Stimulated activated naive CD8-positive, alpha-beta T cell treated with anti-CD3 and anti-CD28 coated beads, Interleukin-15, Interleukin-2, amounts not matched to agents 100 ng/mL and 50 ng/mL, for 24 hours (primary cell): ENCODE measurements at regions not wholly inside any gene's neighbourhood (a gene's known extent, or its start where the extent isn't known, plus 50 kb on each side); places are given as distances from the start of the nearest gene placed in this dataset.

Source experiments
- H3K27ac Mint-ChIP-seq: one replicate; pipeline ENCODE4 v1.8.0; 2021; ENCODE audit warnings: mild to moderate bottlenecking, mixed read lengths
- H3K27me3 Mint-ChIP-seq: one replicate; pipeline ENCODE4 v1.8.0; 2021; ENCODE audit warnings: mixed read lengths
- H3K36me3 Mint-ChIP-seq: one replicate; pipeline ENCODE4 v1.8.0; 2021; ENCODE audit warnings: low read depth, mixed read lengths
- H3K4me1 Mint-ChIP-seq: one replicate; pipeline ENCODE4 v1.8.0; 2021; ENCODE audit warnings: low read depth, mixed read lengths
- H3K4me3 Mint-ChIP-seq: one replicate; pipeline ENCODE4 v1.8.0; 2021; ENCODE audit warnings: mild to moderate bottlenecking, mixed read lengths
- H3K9me3 Mint-ChIP-seq: one replicate; pipeline ENCODE4 v1.8.0; 2021; ENCODE audit warnings: mixed read lengths

- H3K4me1 Mint-ChIP-seq, result no peaks in the 10 kb centered on the region
These were observed 81.5 kb upstream of the RASGRF1 start for GRCh38 chr15:79172032-79172481.

DNA sequence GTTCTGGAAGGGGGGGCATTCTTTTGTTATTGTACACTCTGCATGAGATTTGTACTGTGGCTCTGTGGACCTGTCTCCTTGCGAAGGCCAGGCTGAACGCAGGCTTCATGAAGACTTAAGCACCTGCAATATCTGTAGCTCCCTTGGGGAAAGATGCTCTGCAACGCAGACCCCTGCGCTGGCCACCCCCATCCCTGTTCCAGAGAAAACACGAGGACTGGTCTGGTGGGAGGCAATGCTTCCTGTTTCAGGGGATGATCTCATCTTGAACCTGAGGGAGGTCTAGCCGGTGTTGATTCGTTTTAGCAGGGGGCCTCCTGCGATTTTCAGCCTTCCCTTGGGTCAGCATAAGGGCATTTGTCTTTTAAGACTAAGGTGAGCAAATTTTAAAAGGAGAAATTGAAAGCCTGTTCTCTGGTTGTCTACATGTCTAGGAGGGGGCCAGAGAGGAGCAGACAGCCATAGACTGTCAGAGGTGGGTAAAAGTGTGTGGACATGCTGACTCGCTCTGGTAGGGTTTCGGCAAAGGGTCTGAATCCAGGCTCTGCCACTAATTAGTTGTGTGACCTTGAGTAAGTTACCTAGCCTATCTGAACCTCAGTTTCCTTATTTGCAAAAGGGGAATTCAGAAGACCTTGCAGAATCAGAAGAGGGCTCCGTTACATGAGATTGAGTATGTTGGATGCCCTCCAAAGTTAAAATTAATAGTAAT is 80.9 kb upstream of the RASGRF1 start:
- Mint-ChIP-seq H3K9me3 (no peaks in the 10 kb centered on the region), H3K4me1 (no peaks in the 10 kb centered on the region), H3K27ac (no peak overlapping the region), H3K36me3 (no peaks in the 10 kb centered on the region), H3K4me3 (no peak overlapping the region), H3K27me3 (peaks cover 27% of the 10 kb centered on the region)

More at GRCh38 chr15:79172032-79172481, 81.5 kb upstream of the RASGRF1 start:
- Mint-ChIP-seq H3K27me3 (peaks cover 27% of the 10 kb centered on the region), H3K27ac (no peak overlapping the region), H3K36me3 (no peaks in the 10 kb centered on the region), H3K9me3 (no peaks in the 10 kb centered on the region), H3K4me3 (no peak overlapping the region)

DNA sequence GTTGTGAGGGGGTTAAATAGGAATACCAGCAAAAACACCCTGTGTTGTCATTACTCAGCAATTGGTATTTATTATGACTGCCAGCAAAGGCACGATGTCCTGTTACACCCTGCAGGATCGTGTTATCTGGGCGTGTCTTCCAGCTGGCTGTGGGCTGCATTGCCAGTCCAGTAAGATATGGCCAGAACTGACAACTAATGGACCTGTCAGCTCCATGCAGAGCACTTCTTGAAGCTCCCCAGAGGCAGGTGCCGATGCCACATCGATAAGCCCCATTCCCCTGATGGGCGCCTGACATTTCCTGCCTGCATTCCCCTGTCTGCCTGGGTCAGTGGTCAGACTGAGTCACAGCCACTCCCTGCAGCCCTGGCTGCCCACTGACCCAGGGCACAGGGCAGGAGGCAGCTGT is 79.7 kb upstream of the RASGRF1 start:
- no peak overlapping the region for H3K27ac Mint-ChIP-seq
- H3K27me3 Mint-ChIP-seq, result peaks cover 25% of the 10 kb centered on the region
- H3K36me3 Mint-ChIP-seq, result no peaks in the 10 kb centered on the region
- H3K4me3 Mint-ChIP-seq, result no peak overlapping the region
- no peaks in the 10 kb centered on the region for H3K4me1 Mint-ChIP-seq
- H3K9me3 Mint-ChIP-seq, result no peaks in the 10 kb centered on the region

- Mint-ChIP-seq H3K36me3 (no peaks in the 10 kb centered on the region), H3K27ac (no peak overlapping the region), H3K4me1 (no peaks in the 10 kb centered on the region), H3K27me3 (peaks cover 29% of the 10 kb centered on the region), H3K9me3 (no peaks in the 10 kb centered on the region), H3K4me3 (no peak overlapping the region)
These were observed 79.0 kb upstream of the RASGRF1 start for GRCh38 chr15:79169526-79170133.

GRCh38 chr15:79168922-79169456 is 78.4 kb upstream of the RASGRF1 start:
- H3K9me3 Mint-ChIP-seq, result no peaks in the 10 kb centered on the region
- no peaks in the 10 kb centered on the region for H3K36me3 Mint-ChIP-seq
- H3K4me1 Mint-ChIP-seq, result no peaks in the 10 kb centered on the region
- H3K4me3 Mint-ChIP-seq, result no peak overlapping the region
- no peak overlapping the region for H3K27ac Mint-ChIP-seq
- H3K27me3 Mint-ChIP-seq, result peaks cover 32% of the 10 kb centered on the region

DNA sequence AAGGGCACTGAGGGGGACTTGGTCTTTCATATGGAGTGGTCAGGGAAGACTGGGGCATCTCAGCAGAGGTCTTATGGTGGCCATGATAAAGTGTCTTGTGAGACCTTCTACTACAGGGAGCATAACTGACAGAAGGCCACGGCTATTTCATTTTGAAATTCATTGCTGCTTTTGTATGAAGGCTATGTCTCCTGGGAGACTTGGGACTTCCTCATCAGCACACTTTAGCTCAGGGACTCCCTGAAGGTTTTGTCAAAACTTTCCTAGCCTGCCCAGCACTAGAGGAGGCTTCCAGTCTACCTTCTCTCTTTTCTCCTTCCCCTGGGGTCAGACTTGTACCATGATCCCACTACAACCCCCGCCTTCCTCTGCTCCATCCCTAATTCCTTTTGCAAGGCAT is 77.2 kb upstream of the RASGRF1 start:
- no peaks in the 10 kb centered on the region for H3K9me3 Mint-ChIP-seq
- no peak overlapping the region for H3K27ac Mint-ChIP-seq
- no peak overlapping the region for H3K4me3 Mint-ChIP-seq
- no peaks in the 10 kb centered on the region for H3K4me1 Mint-ChIP-seq
- no peaks in the 10 kb centered on the region for H3K36me3 Mint-ChIP-seq
- peaks cover 28% of the 10 kb centered on the region for H3K27me3 Mint-ChIP-seq

- Mint-ChIP-seq H3K9me3 (no peaks in the 10 kb centered on the region), H3K27me3 (peaks cover 21% of the 10 kb centered on the region), H3K27ac (no peak overlapping the region), H3K36me3 (no peaks in the 10 kb centered on the region), H3K4me3 (no peak overlapping the region), H3K4me1 (no peaks in the 10 kb centered on the region)
These were observed 75.9 kb upstream of the RASGRF1 start for GRCh38 chr15:79166311-79166955.

GRCh38 chr15:79164465-79164864 is 73.9 kb upstream of the RASGRF1 start:
- Mint-ChIP-seq H3K27me3 (peaks cover 13% of the 10 kb centered on the region), H3K4me1 (no peaks in the 10 kb centered on the region), H3K9me3 (no peaks in the 10 kb centered on the region), H3K4me3 (no peak overlapping the region), H3K36me3 (no peaks in the 10 kb centered on the region), H3K27ac (no peak overlapping the region)

DNA sequence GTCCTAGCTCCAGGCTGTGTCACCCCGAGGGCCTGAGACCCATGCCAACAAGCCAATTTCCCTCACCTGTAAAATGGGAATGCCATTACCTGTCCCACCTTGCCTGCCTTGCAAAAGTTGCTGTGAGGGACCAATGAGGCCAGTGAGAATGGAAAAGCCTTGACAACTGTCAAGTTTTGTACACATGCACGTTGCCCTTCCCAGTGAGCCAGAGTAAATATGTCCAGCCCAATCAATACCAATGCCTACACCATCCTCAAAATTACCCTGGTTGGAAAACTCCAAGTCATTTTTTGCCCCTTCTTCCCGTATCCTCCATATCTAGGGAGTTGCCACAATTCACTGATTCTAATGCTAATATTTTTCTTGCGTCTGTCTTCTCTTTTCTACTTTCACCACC is 73.5 kb upstream of the RASGRF1 start:
- Mint-ChIP-seq H3K27ac (no peak overlapping the region), H3K4me3 (no peak overlapping the region), H3K4me1 (no peaks in the 10 kb centered on the region), H3K36me3 (no peaks in the 10 kb centered on the region), H3K27me3 (peaks cover 10% of the 10 kb centered on the region), H3K9me3 (no peaks in the 10 kb centered on the region)

- H3K9me3 Mint-ChIP-seq, result no peaks in the 10 kb centered on the region
These were observed 72.8 kb upstream of the RASGRF1 start for GRCh38 chr15:79163395-79163794.

DNA sequence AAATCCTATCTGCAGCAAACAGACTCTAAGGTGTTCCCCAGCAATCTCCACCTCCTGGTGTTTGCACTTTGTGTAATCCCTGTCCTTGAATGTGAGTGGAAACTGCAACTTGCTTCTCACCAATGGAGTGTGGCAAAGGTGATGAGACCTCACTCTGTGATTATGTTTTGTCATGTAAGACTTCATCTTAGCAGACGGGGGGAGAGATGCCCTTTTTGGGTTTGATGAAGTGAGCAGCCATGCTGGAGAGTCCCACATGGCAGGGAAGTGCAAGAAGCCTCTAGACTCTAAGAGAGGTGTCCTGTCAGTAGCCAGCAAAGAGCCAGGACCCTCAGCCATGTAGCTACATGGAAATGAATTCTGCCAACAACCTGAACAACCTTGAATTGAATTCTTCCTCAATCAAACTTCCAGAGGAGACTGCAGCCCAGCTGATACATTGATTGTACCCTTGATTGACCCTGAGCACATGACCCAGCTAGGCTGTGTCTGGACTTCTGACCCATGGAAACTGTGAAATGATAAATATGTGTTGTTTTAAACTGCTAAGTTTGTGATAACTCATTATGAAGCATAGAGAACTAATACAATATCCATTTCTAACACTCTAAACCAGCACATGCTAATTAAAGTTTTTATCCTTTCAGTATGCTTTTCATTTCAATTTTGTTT is 71.4 kb upstream of the RASGRF1 start:
- Mint-ChIP-seq H3K27ac (no peak overlapping the region), H3K4me1 (no peaks in the 10 kb centered on the region), H3K27me3 (peaks cover 10% of the 10 kb centered on the region), H3K36me3 (no peaks in the 10 kb centered on the region), H3K4me3 (no peak overlapping the region), H3K9me3 (no peaks in the 10 kb centered on the region)

More at GRCh38 chr15:79163395-79163794, 72.8 kb upstream of the RASGRF1 start:
- Mint-ChIP-seq H3K27me3 (peaks cover 10% of the 10 kb centered on the region), H3K4me3 (no peak overlapping the region), H3K36me3 (no peaks in the 10 kb centered on the region), H3K27ac (no peak overlapping the region), H3K4me1 (no peaks in the 10 kb centered on the region)

DNA sequence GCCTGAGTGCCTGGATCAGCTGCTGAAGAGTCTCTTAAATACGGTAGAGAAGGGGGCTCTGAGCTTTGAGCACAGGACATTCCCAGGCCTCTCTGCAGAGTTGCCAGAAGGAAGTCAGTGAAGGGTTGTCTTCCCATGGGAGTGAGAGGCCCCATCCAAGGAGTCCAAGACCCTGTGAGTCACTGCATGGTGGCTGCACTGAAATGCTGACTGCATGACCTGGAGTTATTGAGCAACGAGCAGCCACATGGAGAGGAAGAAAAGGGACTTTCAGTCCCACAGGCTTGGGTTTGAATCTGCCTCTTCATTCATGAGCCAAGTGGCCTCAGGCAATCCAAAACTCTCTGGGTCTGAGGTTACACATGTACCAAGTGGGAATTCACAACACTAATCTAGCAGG is 69.6 kb upstream of the RASGRF1 start:
- no peak overlapping the region for H3K4me3 Mint-ChIP-seq
- no peaks in the 10 kb centered on the region for H3K4me1 Mint-ChIP-seq
- H3K27ac Mint-ChIP-seq, result no peak overlapping the region
- H3K27me3 Mint-ChIP-seq, result peaks cover 7% of the 10 kb centered on the region
- H3K9me3 Mint-ChIP-seq, result no peaks in the 10 kb centered on the region
- H3K36me3 Mint-ChIP-seq, result no peaks in the 10 kb centered on the region

DNA sequence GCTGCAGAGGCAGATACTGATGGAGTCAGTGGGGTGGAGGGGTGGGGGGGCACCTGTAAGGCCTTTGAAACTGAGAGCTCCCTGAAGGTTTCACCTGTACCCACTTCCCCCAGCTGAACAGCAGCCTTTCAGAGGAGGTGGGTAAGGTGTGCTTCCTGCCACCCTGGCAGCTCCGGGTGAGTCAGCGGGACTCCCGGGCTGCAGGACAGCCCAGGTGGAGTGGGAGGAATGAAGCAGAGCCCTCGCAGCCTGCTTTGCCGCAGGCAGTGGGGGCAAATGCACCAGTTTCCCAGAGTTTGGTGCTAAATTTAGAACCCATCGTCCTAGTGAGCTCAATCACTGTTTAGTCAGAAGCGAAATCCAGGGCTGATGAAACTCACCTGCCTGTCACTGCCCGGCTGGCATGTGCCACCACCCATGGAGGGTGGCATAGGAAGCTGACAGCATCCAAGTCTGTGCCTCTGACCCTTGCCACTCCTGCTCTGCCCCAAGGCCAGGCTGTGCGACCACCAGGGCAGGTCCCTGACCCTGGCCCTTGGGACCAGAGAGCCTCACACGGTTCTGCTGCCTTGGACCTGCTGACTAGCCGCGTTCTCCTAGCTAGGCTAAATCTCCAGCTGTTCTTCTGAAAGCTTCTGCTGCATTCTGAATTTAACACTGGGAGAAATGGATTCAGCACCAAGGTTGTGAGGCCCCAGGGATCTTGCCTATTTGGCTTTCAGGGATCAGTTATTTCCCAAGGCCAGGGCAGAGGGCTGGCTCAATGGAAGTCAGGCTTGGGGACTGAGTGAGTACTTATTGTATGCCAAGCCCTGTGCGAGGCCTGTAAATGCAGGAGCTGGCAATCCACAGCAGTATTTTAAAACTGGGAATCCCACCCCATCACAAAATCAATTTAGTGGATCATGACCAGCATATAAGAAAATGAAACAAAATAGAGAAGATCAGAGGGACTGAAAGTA is 67.3 kb upstream of the RASGRF1 start:
- no peak overlapping the region for H3K27ac Mint-ChIP-seq
- H3K4me3 Mint-ChIP-seq, result no peak overlapping the region
- no peaks in the 10 kb centered on the region for H3K4me1 Mint-ChIP-seq
- no peaks in the 10 kb centered on the region for H3K9me3 Mint-ChIP-seq
- H3K27me3 Mint-ChIP-seq, result no peaks in the 10 kb centered on the region
- no peaks in the 10 kb centered on the region for H3K36me3 Mint-ChIP-seq
